ENCODE measurements at regions not wholly inside any gene's neighbourhood (a gene's known extent, or its start where the extent isn't known, plus 50 kb on each side); places are given as distances from the start of the nearest gene placed in this dataset.
"Not testable (repeated sequence)": the region's sequence is repeated elsewhere in the genome, so short reads cannot be mapped to it uniquely, and the experiment has no call there.

GRCh38 chr2:193228276-193228675 lies 1033.5 kb upstream of the TMEFF2 start:
- DNase-seq: no peak

GRCh38 chr2:193222454-193222853 lies 1027.7 kb upstream of the TMEFF2 start:
- DNase-seq: no peak

GRCh38 chr2:193219413-193219812 lies 1024.7 kb upstream of the TMEFF2 start:
- DNase-seq: no peak

GRCh38 chr2:193201583-193201982 lies 1006.9 kb upstream of the TMEFF2 start:
- no peak for DNase-seq

- no peak for DNase-seq
Measured at GRCh38 chr2:193199322-193199721, 1004.6 kb upstream of the TMEFF2 start.

- DNase-seq: no peak
Measured at GRCh38 chr2:193187816-193188215, 993.1 kb upstream of the TMEFF2 start.

GRCh38 chr2:193170981-193171380 lies 976.2 kb upstream of the TMEFF2 start:
- DNase-seq: not testable (repeated sequence)

- DNase-seq: no peak
Measured at GRCh38 chr2:193156480-193156879, 961.7 kb upstream of the TMEFF2 start.

- DNase-seq: no peak
Measured at GRCh38 chr2:193154076-193154475, 959.3 kb upstream of the TMEFF2 start.

GRCh38 chr2:193153576-193153975 lies 958.8 kb upstream of the TMEFF2 start:
- no peak for DNase-seq

- DNase-seq: not testable (repeated sequence)
Measured at GRCh38 chr2:193142467-193142866, 947.7 kb upstream of the TMEFF2 start.

GRCh38 chr2:193141998-193142397 lies 947.3 kb upstream of the TMEFF2 start:
- no peak for DNase-seq

- not testable (repeated sequence) for DNase-seq
Measured at GRCh38 chr2:193140895-193141294, 946.2 kb upstream of the TMEFF2 start.

GRCh38 chr2:193124815-193125214 lies 930.1 kb upstream of the TMEFF2 start:
- DNase-seq: no peak

GRCh38 chr2:193114827-193115226 lies 920.1 kb upstream of the TMEFF2 start:
- DNase-seq: no peak

GRCh38 chr2:193112986-193113385 lies 918.3 kb upstream of the TMEFF2 start:
- no peak for DNase-seq

GRCh38 chr2:193103064-193103463 lies 908.3 kb upstream of the TMEFF2 start:
- DNase-seq: no peak

GRCh38 chr2:193101591-193101990 lies 906.9 kb upstream of the TMEFF2 start:
- DNase-seq: no peak

- DNase-seq: no peak
Measured at GRCh38 chr2:193088026-193088425, 893.3 kb upstream of the TMEFF2 start.

- no peak for DNase-seq
Measured at GRCh38 chr2:193076995-193077394, 882.3 kb upstream of the TMEFF2 start.

- DNase-seq: no peak
Measured at GRCh38 chr2:193074933-193075332, 880.2 kb upstream of the TMEFF2 start.

GRCh38 chr2:193072647-193073046 lies 877.9 kb upstream of the TMEFF2 start:
- DNase-seq: no peak

GRCh38 chr2:193025556-193025955 lies 830.8 kb upstream of the TMEFF2 start:
- not testable (repeated sequence) for DNase-seq

- DNase-seq: no peak
Measured at GRCh38 chr2:193024791-193025190, 830.1 kb upstream of the TMEFF2 start.

GRCh38 chr2:193011870-193012269 lies 817.1 kb upstream of the TMEFF2 start:
- no peak for DNase-seq

GRCh38 chr2:192993059-192993458 lies 798.3 kb upstream of the TMEFF2 start:
- DNase-seq: no peak
